HG03354 (cell line): ENCODE measurements at regions not wholly inside any gene's neighbourhood (a gene's known extent, or its start where the extent isn't known, plus 50 kb on each side); places are given as distances from the start of the nearest gene placed in this dataset.
"Not testable (repeated sequence)": the region's sequence is repeated elsewhere in the genome, so short reads cannot be mapped to it uniquely, and the experiment has no call there.

ENCODE experiments used
- ATAC-seq: cut with Tn5 transposase; IDR thresholded peaks from one replicate; pipeline ENCODE4 v1.9.1; 2021; ENCODE audit warnings: mild to moderate bottlenecking; ENCODE audit not compliant: unreplicated experiment, poor library complexity, severe bottlenecking

DNA sequence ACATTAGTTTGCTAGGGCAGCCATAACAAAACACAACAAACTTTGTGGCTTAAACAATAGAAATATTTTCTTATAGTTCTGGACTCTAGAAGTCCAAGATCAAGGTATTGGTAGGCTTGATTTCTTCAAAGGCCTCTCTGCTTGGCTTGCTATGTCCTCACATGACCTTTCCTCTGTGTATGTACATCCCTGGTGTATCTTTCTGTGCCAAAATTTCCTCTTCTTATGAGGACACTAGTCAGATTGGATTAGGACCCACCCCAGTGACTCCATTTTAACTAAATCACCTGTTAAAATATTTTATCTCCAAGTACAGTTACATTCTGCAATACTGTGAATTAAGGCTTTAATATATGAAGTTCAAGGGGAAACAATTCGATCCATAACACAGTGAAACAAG lies 168.9 kb upstream of the CCNH start:
- no peak for ATAC-seq

DNA sequence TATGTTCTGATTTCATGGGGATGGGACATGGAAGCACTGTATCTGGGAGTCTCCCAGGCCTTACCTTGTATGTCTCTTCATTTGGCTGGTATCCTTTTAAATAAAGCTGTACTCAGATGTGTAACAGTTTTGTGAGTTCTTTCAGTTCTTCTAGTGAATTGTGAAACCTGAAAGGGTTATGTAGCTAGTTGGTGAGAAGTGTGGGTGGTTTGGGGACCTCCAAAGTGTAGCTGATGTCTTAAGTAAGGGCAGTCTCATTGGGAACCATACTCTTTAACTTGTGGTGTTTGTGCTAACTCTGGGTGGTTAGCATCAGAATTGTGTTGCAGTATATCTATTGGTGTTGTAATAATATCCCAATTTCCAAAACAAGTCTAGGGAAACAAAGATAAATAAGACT lies 166.9 kb upstream of the CCNH start:
- no peak for ATAC-seq

DNA sequence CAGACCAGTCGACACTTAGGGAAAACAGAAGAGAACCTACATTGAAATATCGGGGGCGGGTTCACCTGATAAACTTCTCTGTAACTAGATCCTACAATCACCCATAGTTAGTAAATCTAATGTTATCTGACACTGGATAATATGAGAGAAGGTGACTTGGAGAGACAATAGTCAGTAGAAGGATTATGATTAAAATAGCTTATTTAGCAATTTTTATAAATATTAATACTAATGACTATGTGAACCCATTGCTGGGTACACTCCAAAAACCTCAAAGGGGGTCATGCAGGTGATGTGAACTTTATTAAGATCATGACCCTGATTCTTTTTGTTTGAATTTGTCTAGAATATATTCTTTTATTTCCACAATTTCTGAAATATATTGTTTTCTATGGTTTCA lies 164.1 kb upstream of the CCNH start:
- ATAC-seq: no peak

DNA sequence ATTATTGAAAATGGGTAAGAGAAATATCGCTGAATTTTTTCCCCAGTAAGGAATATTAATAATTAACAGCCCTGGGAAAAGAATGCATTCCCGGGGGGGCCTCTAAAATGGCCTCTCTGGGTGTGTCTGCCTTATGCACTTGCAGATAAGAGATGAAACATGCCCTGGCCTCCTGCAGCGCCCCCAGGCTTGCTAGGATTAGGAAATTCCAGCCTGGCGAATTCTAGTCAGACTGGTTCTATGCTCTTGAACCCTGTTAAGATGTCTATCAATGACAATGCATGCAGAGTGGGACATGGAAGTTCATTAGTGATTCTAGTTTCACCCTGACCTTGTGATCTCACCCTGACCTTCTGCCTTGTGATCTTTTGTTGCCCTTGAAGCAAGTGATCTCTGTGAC lies 163.6 kb upstream of the CCNH start:
- not testable (repeated sequence) for ATAC-seq

DNA sequence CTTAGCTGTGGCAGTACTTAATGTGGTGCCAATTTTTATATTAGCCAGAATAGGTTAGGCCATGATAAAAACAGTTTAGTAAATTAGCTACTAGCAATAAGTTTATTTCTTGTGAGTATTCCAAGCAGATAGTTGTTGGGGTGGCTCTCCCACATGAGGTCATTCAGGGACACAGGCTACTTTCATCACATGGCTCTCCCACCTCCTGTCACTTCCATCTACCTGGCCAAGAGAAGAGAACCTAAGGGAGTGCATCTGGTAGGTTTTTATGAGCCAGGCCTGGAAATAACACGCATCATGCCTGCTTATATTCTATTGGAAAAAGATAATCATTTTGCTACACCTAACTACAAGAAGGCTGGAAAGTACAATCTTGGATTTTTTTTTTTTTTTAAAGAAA lies 161.4 kb upstream of the CCNH start:
- ATAC-seq: no peak

DNA sequence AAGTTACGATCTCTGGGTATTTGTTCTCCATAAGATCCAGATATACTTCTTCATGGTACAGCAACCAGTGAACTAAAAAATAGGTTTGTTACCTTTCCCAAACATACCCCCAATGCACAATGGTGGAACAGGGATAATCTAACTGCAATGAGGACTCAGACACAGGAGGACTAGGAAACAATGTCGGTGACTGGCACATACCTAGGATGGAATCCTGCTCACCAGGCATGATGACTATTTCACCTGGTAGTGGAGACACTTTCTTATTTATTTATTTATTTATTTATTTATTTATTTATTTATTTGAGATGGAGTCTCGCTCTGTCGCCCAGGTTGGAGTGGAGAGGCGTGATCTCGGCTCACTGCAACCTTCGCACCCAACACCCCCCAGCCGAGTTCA lies 159.9 kb upstream of the CCNH start:
- ATAC-seq: no peak

DNA sequence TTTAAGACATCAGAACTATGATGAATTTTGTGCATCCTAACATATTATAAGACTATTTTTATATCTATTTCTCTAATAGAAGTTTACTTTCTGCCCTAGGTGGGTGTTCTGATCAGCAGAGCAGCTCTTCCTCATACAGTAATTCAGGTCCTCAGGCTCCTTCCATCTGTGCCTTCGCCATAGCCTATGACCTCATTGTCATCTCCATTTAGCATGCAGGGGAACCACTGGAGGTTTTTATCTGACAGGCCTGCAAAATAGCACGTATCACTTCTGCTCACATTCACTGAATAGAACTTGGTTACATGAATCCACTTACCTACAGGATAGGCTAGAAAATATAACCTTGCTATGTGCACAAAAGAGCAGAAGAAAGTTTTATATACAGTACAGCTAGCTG lies 159.4 kb upstream of the CCNH start:
- no peak for ATAC-seq

DNA sequence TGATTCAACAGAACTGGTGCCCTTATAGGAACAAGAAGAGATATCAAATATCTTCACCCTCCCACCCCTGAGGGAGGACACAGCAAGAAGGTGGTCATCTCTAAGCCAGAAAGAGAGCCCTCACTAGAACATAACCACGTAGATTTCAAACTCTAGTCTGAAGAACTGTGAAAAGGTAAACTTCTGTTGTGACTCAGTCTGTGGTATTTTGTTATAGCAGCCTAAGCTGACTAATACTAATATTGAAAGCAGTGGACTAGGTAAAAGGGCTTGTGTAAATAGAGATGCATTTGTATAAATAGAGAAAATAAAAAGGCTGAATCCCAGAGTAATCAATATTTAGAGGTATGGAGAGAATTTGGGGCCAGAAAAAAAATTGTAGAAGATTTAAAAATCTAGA lies 157.6 kb upstream of the CCNH start:
- ATAC-seq: peak; percentile 53

DNA sequence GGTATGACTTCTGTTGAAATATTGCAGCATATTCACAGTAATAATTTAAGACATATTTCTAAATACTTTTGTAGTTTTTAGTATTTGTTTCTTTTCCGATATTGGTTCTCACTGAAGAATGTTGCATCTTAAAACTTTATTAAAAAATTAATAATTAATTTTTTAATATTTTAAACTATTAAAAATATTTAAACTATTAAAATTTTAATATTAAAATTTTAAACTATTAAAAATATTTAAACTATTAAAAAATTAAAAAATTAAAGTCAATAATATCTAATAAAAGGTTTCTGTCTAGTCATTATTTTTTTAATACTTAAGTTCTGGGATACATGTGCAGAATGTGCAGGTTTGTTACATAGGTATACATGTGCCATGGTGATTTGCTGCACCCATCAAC lies 149.3 kb upstream of the CCNH start:
- no peak for ATAC-seq

DNA sequence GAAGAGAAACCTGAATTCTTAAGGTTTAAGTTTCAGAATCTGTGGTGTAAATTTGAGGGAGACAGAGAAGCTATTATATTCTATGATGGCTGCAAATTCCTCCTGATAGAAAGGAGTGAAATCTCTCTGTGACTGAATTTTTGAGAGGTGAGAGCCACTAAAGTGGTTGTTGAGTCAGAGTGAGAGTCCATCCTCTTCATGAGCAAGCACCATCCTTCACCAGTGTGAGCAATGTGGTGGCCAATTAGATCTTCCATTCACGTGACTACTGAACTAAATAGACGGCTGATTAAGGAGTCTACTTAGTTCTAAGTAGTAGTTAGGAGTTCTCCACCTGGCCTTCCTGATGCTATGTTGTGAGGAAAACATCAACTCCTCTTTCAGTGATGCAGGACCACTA lies 147.8 kb upstream of the CCNH start:
- no peak for ATAC-seq

DNA sequence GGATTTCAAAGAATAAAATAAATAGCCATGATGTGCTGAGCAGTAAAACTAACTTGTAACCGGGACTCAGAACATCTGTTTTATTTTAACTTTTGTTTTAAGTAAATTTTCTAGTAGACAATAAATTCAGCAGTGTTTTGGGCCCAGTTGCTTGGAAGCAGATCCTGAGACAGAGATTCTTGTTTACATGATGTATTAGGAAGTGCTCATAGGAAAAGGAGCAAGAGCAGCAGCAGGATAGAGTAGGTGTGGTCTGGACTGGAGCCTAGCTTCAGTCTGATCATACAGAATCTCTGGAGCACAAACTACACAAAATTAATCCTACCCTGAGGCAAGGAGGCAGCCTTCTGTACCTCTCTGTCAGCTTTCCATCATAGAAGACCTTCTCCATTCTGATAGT lies 139.2 kb upstream of the CCNH start:
- no peak for ATAC-seq

DNA sequence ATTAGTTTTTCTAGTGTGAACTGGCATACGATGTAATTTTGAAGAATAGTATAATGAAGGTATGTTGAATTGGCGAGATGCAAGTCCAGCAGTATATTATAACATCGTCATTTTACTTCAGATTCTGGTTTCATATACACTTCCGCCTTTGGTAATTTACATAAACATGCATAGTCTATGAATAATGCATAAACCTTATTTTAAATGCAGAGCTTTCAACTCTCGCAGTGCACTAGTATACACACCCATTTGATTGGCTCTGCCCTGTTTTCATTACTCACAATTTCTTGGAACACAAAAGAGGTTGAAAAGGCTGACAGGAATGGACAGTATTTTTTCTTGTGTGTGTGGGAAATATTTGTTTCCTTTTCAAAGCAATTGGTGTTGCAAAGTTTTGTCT lies 128.9 kb upstream of the CCNH start:
- no peak for ATAC-seq

DNA sequence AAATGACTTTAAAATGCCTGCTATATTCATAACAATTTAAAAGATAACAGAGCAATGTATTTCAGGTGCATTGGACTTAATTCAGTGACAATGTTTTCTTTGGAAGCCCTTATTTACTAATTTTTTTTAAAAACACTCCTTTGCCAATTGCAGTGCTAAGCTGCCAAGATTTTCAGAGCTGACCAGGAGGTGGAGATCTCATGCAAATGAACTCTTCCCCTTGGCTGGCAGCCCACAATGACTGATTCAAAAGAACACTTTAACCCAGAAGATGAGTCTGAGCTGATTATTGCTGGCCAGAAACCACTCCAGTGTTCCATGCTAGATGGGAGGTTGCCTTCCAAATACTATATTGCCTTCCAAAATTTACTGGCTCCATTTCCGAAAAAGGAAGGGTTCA lies 128.3 kb upstream of the CCNH start:
- ATAC-seq: no peak

DNA sequence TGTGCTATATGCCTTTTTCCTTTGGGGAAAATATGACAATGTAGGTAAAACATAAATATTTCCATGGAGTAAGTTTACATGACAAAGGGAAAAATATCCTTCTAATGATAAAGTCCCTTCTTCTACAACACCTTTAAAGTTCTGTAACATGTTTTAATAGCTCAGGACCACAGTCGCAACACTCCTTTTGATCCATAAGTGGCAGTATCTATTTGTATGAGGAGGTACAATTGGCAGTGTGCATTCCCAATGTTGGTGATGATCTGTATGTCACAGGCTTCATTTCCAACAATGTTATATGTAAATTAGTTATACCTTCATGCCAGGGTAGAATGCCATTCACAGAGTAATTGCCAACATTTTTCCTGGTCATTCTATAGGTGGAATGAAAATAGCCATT lies 127.1 kb upstream of the CCNH start:
- no peak for ATAC-seq

DNA sequence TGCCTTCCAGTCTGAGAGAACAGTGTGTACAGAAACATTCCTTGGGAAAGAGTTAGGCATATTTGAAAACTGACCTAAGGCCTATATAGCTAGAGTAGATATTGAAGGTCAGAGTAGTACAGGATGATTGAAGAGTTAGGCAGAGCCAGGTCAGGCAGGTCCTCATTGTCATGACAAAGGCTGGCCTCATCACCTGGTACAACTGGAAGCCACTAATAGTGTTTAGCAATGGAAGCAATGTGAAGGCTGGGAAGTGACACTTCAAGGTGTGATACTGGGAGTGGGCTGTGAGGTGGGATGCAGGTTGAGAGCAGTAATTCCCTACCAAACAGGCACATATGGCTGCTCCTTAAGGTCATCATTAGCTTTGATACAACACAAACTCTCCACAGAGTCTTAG lies 123.6 kb upstream of the CCNH start:
- no peak for ATAC-seq

DNA sequence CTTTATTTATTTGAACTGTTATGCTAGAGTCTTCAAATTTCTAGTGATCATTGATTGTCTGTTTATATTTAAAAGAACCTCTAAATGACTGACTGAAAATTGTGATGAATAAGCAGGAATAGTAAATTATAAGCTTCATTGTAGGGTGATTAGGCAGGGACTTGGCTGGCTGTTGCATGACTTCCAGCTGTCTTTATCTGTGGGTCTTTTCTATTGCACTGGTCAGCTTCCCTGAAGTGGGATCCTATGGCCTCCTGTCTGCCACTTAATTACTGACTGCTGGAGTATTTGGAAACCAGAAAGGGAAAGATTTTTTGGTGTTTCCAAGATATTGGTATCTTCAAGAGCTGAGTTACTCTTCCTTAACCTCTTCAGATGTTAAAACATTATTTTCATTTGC lies 123.0 kb upstream of the CCNH start:
- no peak for ATAC-seq

DNA sequence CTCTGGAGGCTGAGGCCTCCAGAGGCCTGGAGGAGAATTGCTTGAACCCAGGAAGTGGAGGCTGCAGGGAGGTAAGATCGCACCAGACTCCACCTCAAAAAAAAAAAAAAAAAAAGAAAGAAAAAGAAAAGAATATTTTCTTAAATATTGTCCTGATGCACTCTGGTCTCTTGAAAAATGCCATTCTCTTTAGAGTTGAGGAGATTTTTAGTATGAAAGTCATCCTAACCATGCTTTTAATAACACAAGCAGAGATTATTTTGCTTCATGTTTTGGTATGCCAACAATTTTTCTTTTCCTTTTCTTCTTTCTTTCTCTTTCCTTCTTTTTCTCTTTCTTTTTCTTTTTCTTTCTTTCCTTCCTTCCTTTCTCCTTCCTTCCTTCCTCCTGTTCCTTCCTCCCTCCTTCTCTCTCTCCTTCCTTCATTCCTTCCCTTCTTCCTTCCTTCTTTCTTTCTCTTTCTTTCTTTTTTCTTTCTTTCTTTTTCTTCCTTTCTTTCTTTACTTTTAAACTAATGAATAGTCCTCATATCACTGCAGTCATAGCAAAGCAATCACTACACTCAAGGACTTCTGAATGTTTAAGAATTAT lies 116.9 kb upstream of the CCNH start:
- no peak for ATAC-seq

DNA sequence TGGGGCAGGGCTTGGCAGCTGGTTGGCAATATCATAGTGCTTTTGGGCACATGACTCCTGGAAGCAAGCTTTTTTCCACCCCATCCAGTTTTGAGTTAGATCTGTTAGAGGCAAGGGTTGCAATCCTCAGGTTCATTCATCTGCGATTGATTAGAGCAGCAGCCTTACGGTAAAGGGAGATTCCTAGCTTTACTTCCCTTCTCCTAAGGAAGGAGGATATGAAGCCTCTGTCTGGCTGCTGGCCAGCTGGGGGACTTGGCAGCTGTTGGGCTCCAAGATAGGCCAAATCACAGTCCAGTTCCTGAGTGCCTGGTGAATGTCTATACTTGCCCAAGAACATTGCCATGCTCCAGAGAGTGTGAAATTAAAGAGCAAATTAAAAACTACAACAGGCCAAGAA lies 113.4 kb upstream of the CCNH start:
- no peak for ATAC-seq

DNA sequence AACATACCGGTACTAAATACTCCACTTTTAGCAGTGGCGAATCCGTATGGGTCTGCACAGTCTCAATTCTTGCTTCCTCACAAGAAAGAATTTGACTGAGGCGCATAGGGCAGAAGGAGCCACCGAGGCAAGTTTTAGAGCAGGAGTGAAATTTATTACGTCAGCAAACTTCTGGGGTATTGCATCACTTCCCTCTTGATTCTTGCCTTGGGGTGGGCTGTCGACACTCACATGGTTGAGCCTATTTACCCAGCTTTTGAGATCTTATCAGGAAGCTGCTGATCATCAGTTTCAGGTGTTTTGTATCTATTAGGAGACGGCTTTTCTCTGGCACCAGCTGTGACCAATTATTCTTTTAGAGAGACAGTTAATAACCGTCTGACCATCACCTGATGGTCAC lies 111.5 kb upstream of the CCNH start:
- no peak for ATAC-seq

DNA sequence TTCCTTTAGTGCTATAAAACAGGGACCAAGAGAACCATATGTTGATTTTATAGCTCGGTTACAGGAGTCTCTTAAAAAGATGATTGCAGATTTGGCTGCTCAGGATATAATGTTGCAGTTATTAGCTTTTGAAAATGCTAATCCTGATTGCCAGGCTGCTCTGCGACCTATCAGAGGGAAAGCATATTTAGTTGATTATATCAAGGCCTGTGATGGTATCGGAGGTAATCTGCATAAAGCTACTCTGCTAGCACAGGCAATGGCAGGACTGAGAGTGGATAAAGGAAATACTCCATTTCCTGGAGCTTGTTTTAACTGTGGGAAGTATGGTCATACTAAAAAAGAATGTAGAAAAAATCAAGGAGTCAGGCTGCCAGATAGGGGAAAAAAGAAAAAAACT lies 99.0 kb upstream of the CCNH start:
- not testable (repeated sequence) for ATAC-seq

DNA sequence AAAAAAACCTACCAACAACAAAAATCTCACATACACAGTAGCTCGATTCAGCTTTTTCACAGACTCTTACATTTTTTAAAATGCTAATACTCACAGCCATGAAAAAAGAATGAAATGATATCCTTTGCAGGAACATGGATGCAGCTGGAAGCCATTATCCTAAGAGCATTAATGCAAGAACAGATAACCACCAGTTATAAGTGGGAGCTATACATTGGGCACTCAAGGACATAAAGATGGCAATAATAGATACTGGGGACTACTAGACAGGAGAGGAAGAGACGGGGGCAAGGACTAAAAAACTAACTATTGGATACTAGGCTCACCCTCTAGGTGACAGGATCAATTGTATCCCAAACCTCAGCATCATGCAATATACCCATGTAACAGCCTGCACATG lies 90.3 kb upstream of the CCNH start:
- ATAC-seq: no peak
